Suprapubic skin (tissue), 3 donors: ENCODE measurements at regions not wholly inside any gene's neighbourhood (a gene's known extent, or its start where the extent isn't known, plus 50 kb on each side); places are given as distances from the start of the nearest gene placed in this dataset.

Experiments
- CTCF ChIP-seq, 2 donors: fragments of 200-600 bp in 1 of 2; fragments of 450-650 bp in 1 of 2; sonication (generic) in 1 of 2; IDR thresholded peaks; one replicate each; pipeline ENCODE4 v1.5.1; 2016 to 2019; ENCODE audit warnings: antibody characterized with exemption in 2 of 2, mild to moderate bottlenecking in 1 of 2, moderate library complexity in 1 of 2
- EP300 ChIP-seq: sonication (generic); formaldehyde crosslinking; IDR thresholded peaks from one replicate; pipeline ENCODE4 v1.6.1; 2017; ENCODE audit warnings: antibody characterized with exemption
- POLR2A ChIP-seq, 2 donors: fragments of 450-650 bp; IDR thresholded peaks; one replicate each; pipeline ENCODE4 v1.6.1; 2017; ENCODE audit warnings: antibody characterized with exemption in 2 of 2, mild to moderate bottlenecking in 2 of 2, moderate library complexity in 2 of 2

- TF ChIP-seq POLR2A (IDR thresholded peaks at IDR 0.05) (no peak), CTCF (IDR thresholded peaks at IDR 0.05) (no peak), EP300 (no peak)
Measured at GRCh38 chr16:7853197-7853596, 520.6 kb downstream of the RBFOX1 start.
